Gastroesophageal sphincter (tissue), 4 donors: ENCODE measurements at regions not wholly inside any gene's neighbourhood (a gene's known extent, or its start where the extent isn't known, plus 50 kb on each side); places are given as distances from the start of the nearest gene placed in this dataset.

ENCODE experiments used
- ATAC-seq: fragments of 150-250 bp; one replicate; pipeline ENCODE4 v1.9.1; 2016; ENCODE audit warnings: mild to moderate bottlenecking, moderate library complexity
- H3K27ac ChIP-seq, 4 donors: fragments of 200-600 bp; sonication (generic) in 3 of 4; 1 replicate in 3 of 4; 2 replicates in 1 of 4; pipeline ENCODE4 v1.5.1; 2016 to 2019
- H3K27me3 ChIP-seq: fragments of 200-600 bp; sonication (generic); one replicate; pipeline ENCODE4 v1.5.1; 2019
- H3K36me3 ChIP-seq, 2 donors: fragments of 200-600 bp; sonication (generic); one replicate each; pipeline ENCODE4 v1.5.1; 2019; ENCODE audit warnings: control low read depth in 1 of 2
- H3K4me1 ChIP-seq, 3 donors: fragments of 200-600 bp; sonication (generic); 1 replicate in 2 of 3; 2 replicates in 1 of 3; pipeline ENCODE4 v1.5.1; 2016 to 2019; ENCODE audit warnings: control low read depth in 2 of 3
- H3K4me3 ChIP-seq, 2 donors: fragments of 200-600 bp; sonication (generic); one replicate each; pipeline ENCODE4 v1.5.1; 2019; ENCODE audit warnings: mild to moderate bottlenecking in 1 of 2, moderate library complexity in 1 of 2
- H3K9me3 ChIP-seq, 3 donors: fragments of 200-600 bp; sonication (generic); one replicate each; pipeline ENCODE4 v1.5.1; 2017 to 2019; ENCODE audit warnings: control low read depth in 2 of 3
- CTCF ChIP-seq, 4 experiments: fragments of 200-600 bp in 2 of 4; fragments of 450-650 bp in 2 of 4; sonication (generic) in 1 of 4; IDR thresholded peaks; one replicate each; pipeline ENCODE4 v1.5.1; 2017 to 2019; ENCODE audit warnings: antibody characterized with exemption in 4 of 4, mild to moderate bottlenecking in 2 of 4, moderate library complexity in 2 of 4
- EP300 ChIP-seq: sonication (generic); formaldehyde crosslinking; IDR thresholded peaks from one replicate; pipeline ENCODE4 v1.6.1; 2017; ENCODE audit warnings: antibody characterized with exemption, mild to moderate bottlenecking
- POLR2A ChIP-seq, 2 donors: fragments of 450-650 bp; IDR thresholded peaks; one replicate each; pipeline ENCODE4 v1.6.1; 2017; ENCODE audit warnings: antibody characterized with exemption in 2 of 2, mild to moderate bottlenecking in 2 of 2, moderate library complexity in 1 of 2
- POLR2AphosphoS5 ChIP-seq: sonication (generic); formaldehyde crosslinking; IDR thresholded peaks from one replicate; pipeline ENCODE4 v1.6.1; 2017; ENCODE audit warnings: antibody characterized with exemption
- WGBS, 2 donors: methylation state at CpG; one replicate each; pipeline ENCODE4 v1.1.5; 2018; ENCODE audit warnings: low coverage in 1 of 2; 5-methylcytosine and 5-hydroxymethylcytosine counted together

- ATAC-seq, result no peak
- Histone ChIP-seq H3K27ac (no peak overlapping the region), H3K4me1 (peaks cover 0 to 17% (median 3%) of the 10 kb centered on the region in 3 donors), H3K27me3 (no peaks in the 10 kb centered on the region), H3K9me3 (no peaks in the 10 kb centered on the region), H3K4me3 (no peak overlapping the region), H3K36me3 (no peaks in the 10 kb centered on the region)
- WGBS, 2 donors, result 100% methylated on average over 1 to 2 of the region's 2 CpGs
- TF ChIP-seq POLR2A (IDR thresholded peaks at IDR 0.05) (no peak), POLR2AphosphoS5 (no peak), EP300 (no peak), CTCF (IDR thresholded peaks at IDR 0.05) (no peak)
Measured at GRCh38 chr6:158912655-158913054, 87.3 kb downstream of the RSPH3 start.

GRCh38 chr6:158911746-158912480 is 88.1 kb downstream of the RSPH3 start:
- ATAC-seq, result no peak
- WGBS, 2 donors, result 80 to 88% methylated on average over 4 of the region's 5 CpGs
- H3K27ac ChIP-seq, result no peak overlapping the region

GRCh38 chr6:158910484-158911440 is 89.2 kb downstream of the RSPH3 start:
- no peak overlapping the region for H3K27ac ChIP-seq
- H3K4me1 ChIP-seq, result peaks cover 0 to 5% (median 0%) of the 10 kb centered on the region in 3 donors
- no peaks in the 10 kb centered on the region for H3K27me3 ChIP-seq
- peaks cover 0 to 7% (median 0%) of the 10 kb centered on the region in 3 donors for H3K9me3 ChIP-seq
- TF ChIP-seq POLR2AphosphoS5 (no peak), POLR2A (IDR thresholded peaks at IDR 0.05) (no peak), EP300 (no peak), CTCF (IDR thresholded peaks at IDR 0.05) (no peak)
- no peak overlapping the region for H3K4me3 ChIP-seq
- no peak for ATAC-seq
- 56 to 87% methylated on average over 3 to 11 of the region's 12 CpGs for WGBS, 2 donors
- no peaks in the 10 kb centered on the region for H3K36me3 ChIP-seq

More at GRCh38 chr6:158911746-158912480, 88.1 kb downstream of the RSPH3 start:
- TF ChIP-seq EP300, result no peak
- TF ChIP-seq CTCF (IDR thresholded peaks at IDR 0.05), result no peak
- H3K4me1 ChIP-seq, result peaks cover 0 to 9% (median 0%) of the 10 kb centered on the region in 3 donors
- H3K9me3 ChIP-seq, result no peaks in the 10 kb centered on the region
- H3K4me3 ChIP-seq, result no peak overlapping the region
- H3K36me3 ChIP-seq, result no peaks in the 10 kb centered on the region
- H3K27me3 ChIP-seq, result no peaks in the 10 kb centered on the region

GRCh38 chr6:158909938-158910337 is 90.1 kb downstream of the RSPH3 start:
- Histone ChIP-seq H3K9me3 (peaks cover 0 to 15% (median 0%) of the 10 kb centered on the region in 3 donors), H3K4me1 (no peaks in the 10 kb centered on the region), H3K27me3 (no peaks in the 10 kb centered on the region), H3K36me3 (no peaks in the 10 kb centered on the region), H3K27ac (no peak overlapping the region), H3K4me3 (no peak overlapping the region)
- 75 to 76% methylated on average over 5 to 13 of the region's 13 CpGs for WGBS, 2 donors
- no peak for ATAC-seq
- TF ChIP-seq POLR2A (IDR thresholded peaks at IDR 0.05), result no peak
- TF ChIP-seq CTCF (IDR thresholded peaks at IDR 0.05), result no peak
- TF ChIP-seq EP300, result no peak
- TF ChIP-seq POLR2AphosphoS5, result no peak
